ENCODE measurements at regions not wholly inside any gene's neighbourhood (a gene's known extent, or its start where the extent isn't known, plus 50 kb on each side); places are given as distances from the start of the nearest gene placed in this dataset.

- Histone ChIP-seq H2BK120ac (replicated peaks; ENCODE audit: low read depth, low read length) (no peak overlapping the region), H3K79me2 (ENCODE audit: control insufficient read depth in 1 of 2, insufficient read depth in 2 of 2, low read length in 2 of 2) (no peaks in the 10 kb centered on the region), H2AFZ (ENCODE audit: low read length) (no peak overlapping the region), H4K8ac (ENCODE audit: extremely low read depth, insufficient read depth, low read length) (no peak overlapping the region), H3K9me3 (ENCODE audit: insufficient read depth in 2 of 2, low read depth in 1 of 2, low read length in 1 of 2) (peaks cover under 1 to 3% of the 10 kb centered on the region in 2 experiments; a peak in 2 of 4 replicates), H4K5ac (ENCODE audit: insufficient read length, low read depth, low read length) (no peak overlapping the region), H3K36me3 (ENCODE audit: control insufficient read depth in 2 of 4, insufficient read depth in 4 of 4, low read length in 3 of 4) (0 out of 8 replicates have a peak, but pooled peaks cover 0 to under 1% (median 0%) of the 10 kb centered on the region in 4 experiments), H3K9ac (replicated peaks in 1 of 4; ENCODE audit: extremely low read depth in 1 of 4, low read depth in 3 of 4, low read length in 3 of 4) (no peak overlapping the region), H2BK15ac (ENCODE audit: low read length) (no peak overlapping the region), H3K27ac (ENCODE audit: low read depth, low read length) (no peak overlapping the region), H3K4me1 (replicated peaks in 1 of 4; ENCODE audit: control insufficient read depth in 3 of 4, insufficient read depth in 4 of 4, low read length in 3 of 4) (peaks cover 4 to 18% (median 8%) of the 10 kb centered on the region in 4 experiments), H3K18ac (ENCODE audit: extremely low read depth, low read length) (no peak overlapping the region), H3K4me2 (ENCODE audit: insufficient read depth in 1 of 2, low read depth in 2 of 2, low read length in 2 of 2) (no peak overlapping the region), H3K23me2 (ENCODE audit: low read depth, low read length) (no peaks in the 10 kb centered on the region), H3K4ac (replicated peaks; ENCODE audit: insufficient read length, low read depth, low read length) (no peak overlapping the region), H3K4me3 (ENCODE audit: extremely low read depth in 1 of 4, insufficient read depth in 2 of 4, low read depth in 3 of 4, low read length in 4 of 4) (no peak overlapping the region), H4K20me1 (replicated peaks in 1 of 2; ENCODE audit: control insufficient read depth in 1 of 2, insufficient read depth in 2 of 2, low read length in 2 of 2) (no peaks in the 10 kb centered on the region), H2BK5ac (ENCODE audit: low read depth, low read length) (no peak overlapping the region), H3K56ac (replicated peaks; ENCODE audit: insufficient read length, low read depth, low read length) (no peak overlapping the region), H2AK5ac (ENCODE audit: low read depth, low read length) (no peak overlapping the region), H3K79me1 (ENCODE audit: low read depth, low read length) (no peaks in the 10 kb centered on the region), H3K23ac (ENCODE audit: insufficient read length) (no peak overlapping the region), H4K91ac (replicated peaks; ENCODE audit: insufficient read length, low read length) (no peak overlapping the region), H2BK20ac (ENCODE audit: low read length) (no peak overlapping the region), H3K27me3 (replicated peaks in 1 of 4; ENCODE audit: control insufficient read depth in 3 of 4, extremely low read depth in 1 of 4, insufficient read depth in 3 of 4, low read length in 3 of 4) (no peaks in the 10 kb centered on the region; a peak in 1 of 7 replicates), H2BK12ac (ENCODE audit: low read depth, low read length) (no peak overlapping the region), H3K14ac (ENCODE audit: insufficient read length) (no peak overlapping the region)
- ChIA-PET POLR2A (ENCODE audit: partially characterized antibody) (no interaction called here), CTCF (ENCODE audit: partially characterized antibody) (no interaction called here)
- FAIRE-seq, result no peak
- no peak for TF ChIP-seq POU5F1 (IDR thresholded peaks at IDR 0.05; ENCODE audit: low read depth, low read length)
- TF ChIP-seq HDAC6 (IDR thresholded peaks at IDR 0.05; ENCODE audit: low read depth, low read length), result no peak
- TF ChIP-seq GABPA (IDR thresholded peaks at IDR 0.05; ENCODE audit: borderline replicate concordance, insufficient read depth, low read length), result no peak
- no peak for TF ChIP-seq GTF2F1 (IDR thresholded peaks at IDR 0.05; ENCODE audit: borderline replicate concordance, low read depth, low read length)
- TF ChIP-seq USF2 (IDR thresholded peaks at IDR 0.05; ENCODE audit: low read length), result no peak
- TF ChIP-seq RAD21 (IDR thresholded peaks at IDR 0.05 in 1 of 2, conservative IDR thresholded peaks at IDR 0.05 in 1 of 2; ENCODE audit: low read depth in 2 of 2, low read length in 2 of 2), result no peak
- TF ChIP-seq SRF (IDR thresholded peaks at IDR 0.05; ENCODE audit: low read depth, low read length), result no peak
- no peak for TF ChIP-seq BRCA1 (IDR thresholded peaks at IDR 0.05; ENCODE audit: low read depth, low read length)
- no peak for TF ChIP-seq CREB1 (IDR thresholded peaks at IDR 0.05)
- no peak for TF ChIP-seq SIN3A (conservative IDR thresholded peaks at IDR 0.05 in 1 of 2, IDR thresholded peaks at IDR 0.05 in 1 of 2; ENCODE audit: low read depth in 1 of 2, low read length in 2 of 2)
- no peak for TF ChIP-seq CHD1 (IDR thresholded peaks at IDR 0.05; ENCODE audit: low read depth, low read length)
- TF ChIP-seq BACH1 (IDR thresholded peaks at IDR 0.05; ENCODE audit: low read length), result no peak
- TF ChIP-seq ZNF274 (IDR thresholded peaks at IDR 0.05; ENCODE audit: borderline replicate concordance, extremely low read depth, low read length), result no peak
- no peak for DNase-seq (ENCODE audit: low read depth in 1 of 2, low spot score in 2 of 2)
These were observed 131.2 kb downstream of the TMEM30B start for GRCh38 chr14:61149896-61150295.
